ENCODE measurements at regions not wholly inside any gene's neighbourhood (a gene's known extent, or its start where the extent isn't known, plus 50 kb on each side); places are given as distances from the start of the nearest gene placed in this dataset.
A peak's percentile ranks its signal among the peaks of the same experiment; 100 is the strongest.

- 68% methylated on average over 3 of the region's 4 CpGs; no CpG with 5 or more reads in 1 of the 2 experiments for WGBS, 2 experiments (ENCODE audit: insufficient coverage in 2 of 2)
- Histone ChIP-seq H3K4me3 (ENCODE audit: extremely low read depth, insufficient read depth, low read length, poor library complexity, severe bottlenecking) (no peak overlapping the region), H3K9me3 (ENCODE audit: control insufficient read depth, low read length) (peaks cover 6% of the 10 kb centered on the region), H3K4me1 (ENCODE audit: control insufficient read depth, insufficient read depth, low read length, poor library complexity, severe bottlenecking) (peaks cover 8% of the 10 kb centered on the region), H3K27ac (ENCODE audit: low read depth, low read length, severe bottlenecking) (no peak overlapping the region), H3K36me3 (ENCODE audit: control insufficient read depth, insufficient read depth, low read length) (peaks cover 9% of the 10 kb centered on the region)
These were observed 228.9 kb upstream of the CELF2 start for GRCh38 chr10:10788761-10789160.

GRCh38 chr10:10791869-10792268 is 225.8 kb upstream of the CELF2 start:
- no peaks in the 10 kb centered on the region for H3K9me3 ChIP-seq (ENCODE audit: control insufficient read depth, low read length)
- no peak overlapping the region for H3K4me3 ChIP-seq (ENCODE audit: extremely low read depth, insufficient read depth, low read length, poor library complexity, severe bottlenecking)
- H3K27ac ChIP-seq (ENCODE audit: low read depth, low read length, severe bottlenecking) = peak overlapping the region; percentile 80
- H3K4me1 ChIP-seq (ENCODE audit: control insufficient read depth, insufficient read depth, low read length, poor library complexity, severe bottlenecking) = peaks cover 18% of the 10 kb centered on the region
- 86% methylated on average over 1 of the region's 3 CpGs; no CpG with 5 or more reads in 1 of the 2 experiments for WGBS, 2 experiments (ENCODE audit: insufficient coverage in 2 of 2)
- H3K36me3 ChIP-seq (ENCODE audit: control insufficient read depth, insufficient read depth, low read length) = no peaks in the 10 kb centered on the region

GRCh38 chr10:10792681-10793080 is 225.0 kb upstream of the CELF2 start:
- peak overlapping the region; percentile 14 for H3K4me3 ChIP-seq (ENCODE audit: extremely low read depth, insufficient read depth, low read length, poor library complexity, severe bottlenecking)
- no peaks in the 10 kb centered on the region for H3K9me3 ChIP-seq (ENCODE audit: control insufficient read depth, low read length)
- H3K4me1 ChIP-seq (ENCODE audit: control insufficient read depth, insufficient read depth, low read length, poor library complexity, severe bottlenecking) = peaks cover 26% of the 10 kb centered on the region
- 0% methylated on average over 2 of the region's 3 CpGs for WGBS, 2 experiments (ENCODE audit: insufficient coverage in 2 of 2)
- H3K27ac ChIP-seq (ENCODE audit: low read depth, low read length, severe bottlenecking) = peak overlapping the region; percentile 80
- H3K36me3 ChIP-seq (ENCODE audit: control insufficient read depth, insufficient read depth, low read length) = no peaks in the 10 kb centered on the region

GRCh38 chr10:10794046-10794445 is 223.6 kb upstream of the CELF2 start:
- H3K4me1 ChIP-seq (ENCODE audit: control insufficient read depth, insufficient read depth, low read length, poor library complexity, severe bottlenecking) = peaks cover 34% of the 10 kb centered on the region
- H3K9me3 ChIP-seq (ENCODE audit: control insufficient read depth, low read length) = no peaks in the 10 kb centered on the region
- no peaks in the 10 kb centered on the region for H3K36me3 ChIP-seq (ENCODE audit: control insufficient read depth, insufficient read depth, low read length)
- peak overlapping the region; percentile 14 for H3K4me3 ChIP-seq (ENCODE audit: extremely low read depth, insufficient read depth, low read length, poor library complexity, severe bottlenecking)
- H3K27ac ChIP-seq (ENCODE audit: low read depth, low read length, severe bottlenecking) = no peak overlapping the region
- WGBS, 2 experiments (ENCODE audit: insufficient coverage in 2 of 2) = 89 to 95% methylated on average over 3 to 4 of the region's 8 CpGs

- WGBS, 2 experiments (ENCODE audit: insufficient coverage in 2 of 2) = 56 to 63% methylated on average over 2 to 3 of the region's 5 CpGs
- peak overlapping the region; percentile 24 for H3K27ac ChIP-seq (ENCODE audit: low read depth, low read length, severe bottlenecking)
- H3K4me1 ChIP-seq (ENCODE audit: control insufficient read depth, insufficient read depth, low read length, poor library complexity, severe bottlenecking) = peaks cover 34% of the 10 kb centered on the region
- no peaks in the 10 kb centered on the region for H3K36me3 ChIP-seq (ENCODE audit: control insufficient read depth, insufficient read depth, low read length)
- H3K9me3 ChIP-seq (ENCODE audit: control insufficient read depth, low read length) = no peaks in the 10 kb centered on the region
- H3K4me3 ChIP-seq (ENCODE audit: extremely low read depth, insufficient read depth, low read length, poor library complexity, severe bottlenecking) = peak overlapping the region; percentile 14
These were observed 222.9 kb upstream of the CELF2 start for GRCh38 chr10:10794791-10795191.

GRCh38 chr10:10796061-10796773 is 221.5 kb upstream of the CELF2 start:
- Histone ChIP-seq H3K27ac (ENCODE audit: low read depth, low read length, severe bottlenecking) (peak overlapping the region; percentile 23), H3K4me3 (ENCODE audit: extremely low read depth, insufficient read depth, low read length, poor library complexity, severe bottlenecking) (no peak overlapping the region), H3K36me3 (ENCODE audit: control insufficient read depth, insufficient read depth, low read length) (no peaks in the 10 kb centered on the region), H3K9me3 (ENCODE audit: control insufficient read depth, low read length) (peaks cover 2% of the 10 kb centered on the region), H3K4me1 (ENCODE audit: control insufficient read depth, insufficient read depth, low read length, poor library complexity, severe bottlenecking) (peaks cover 34% of the 10 kb centered on the region)
- whole genome bisulfite sequencing, 2 experiments (ENCODE audit: insufficient coverage in 2 of 2) = 63 to 100% methylated on average over 1 to 2 of the region's 8 CpGs

- no peak overlapping the region for H3K4me3 ChIP-seq (ENCODE audit: extremely low read depth, insufficient read depth, low read length, poor library complexity, severe bottlenecking)
These were observed 220.8 kb upstream of the CELF2 start for GRCh38 chr10:10796774-10797415.

GRCh38 chr10:10797513-10797912 is 220.2 kb upstream of the CELF2 start:
- Histone ChIP-seq H3K9me3 (ENCODE audit: control insufficient read depth, low read length) (peaks cover 9% of the 10 kb centered on the region), H3K4me1 (ENCODE audit: control insufficient read depth, insufficient read depth, low read length, poor library complexity, severe bottlenecking) (peaks cover 34% of the 10 kb centered on the region), H3K4me3 (ENCODE audit: extremely low read depth, insufficient read depth, low read length, poor library complexity, severe bottlenecking) (no peak overlapping the region), H3K27ac (ENCODE audit: low read depth, low read length, severe bottlenecking) (peak overlapping the region; percentile 23), H3K36me3 (ENCODE audit: control insufficient read depth, insufficient read depth, low read length) (no peaks in the 10 kb centered on the region)
- 58 to 63% methylated on average over 4 to 7 of the region's 8 CpGs for WGBS, 2 experiments (ENCODE audit: insufficient coverage in 2 of 2)

More at GRCh38 chr10:10796774-10797415, 220.8 kb upstream of the CELF2 start:
- 47 to 60% methylated on average over 4 to 5 of the region's 6 CpGs for WGBS, 2 experiments (ENCODE audit: insufficient coverage in 2 of 2)
- Histone ChIP-seq H3K4me1 (ENCODE audit: control insufficient read depth, insufficient read depth, low read length, poor library complexity, severe bottlenecking) (peaks cover 34% of the 10 kb centered on the region), H3K9me3 (ENCODE audit: control insufficient read depth, low read length) (peaks cover 9% of the 10 kb centered on the region), H3K27ac (ENCODE audit: low read depth, low read length, severe bottlenecking) (peak overlapping the region; percentile 23), H3K36me3 (ENCODE audit: control insufficient read depth, insufficient read depth, low read length) (no peaks in the 10 kb centered on the region)

GRCh38 chr10:10798102-10798863 is 219.4 kb upstream of the CELF2 start:
- Histone ChIP-seq H3K9me3 (ENCODE audit: control insufficient read depth, low read length) (peaks cover 9% of the 10 kb centered on the region), H3K4me1 (ENCODE audit: control insufficient read depth, insufficient read depth, low read length, poor library complexity, severe bottlenecking) (peaks cover 36% of the 10 kb centered on the region), H3K4me3 (ENCODE audit: extremely low read depth, insufficient read depth, low read length, poor library complexity, severe bottlenecking) (no peak overlapping the region), H3K27ac (ENCODE audit: low read depth, low read length, severe bottlenecking) (peak overlapping the region; percentile 17), H3K36me3 (ENCODE audit: control insufficient read depth, insufficient read depth, low read length) (no peaks in the 10 kb centered on the region)
- WGBS, 2 experiments (ENCODE audit: insufficient coverage in 2 of 2) = 30 to 36% methylated on average over 9 to 19 of the region's 20 CpGs

- Histone ChIP-seq H3K4me3 (ENCODE audit: extremely low read depth, insufficient read depth, low read length, poor library complexity, severe bottlenecking) (no peak overlapping the region), H3K36me3 (ENCODE audit: control insufficient read depth, insufficient read depth, low read length) (no peaks in the 10 kb centered on the region), H3K9me3 (ENCODE audit: control insufficient read depth, low read length) (peaks cover 9% of the 10 kb centered on the region), H3K4me1 (ENCODE audit: control insufficient read depth, insufficient read depth, low read length, poor library complexity, severe bottlenecking) (peaks cover 34% of the 10 kb centered on the region), H3K27ac (ENCODE audit: low read depth, low read length, severe bottlenecking) (no peak overlapping the region)
- WGBS, 2 experiments (ENCODE audit: insufficient coverage in 2 of 2) = 49 to 74% methylated on average over 3 to 6 of the region's 7 CpGs
These were observed 218.8 kb upstream of the CELF2 start for GRCh38 chr10:10798864-10799192.
